SK-N-SH (cell line): ENCODE measurements at regions not wholly inside any gene's neighbourhood (a gene's known extent, or its start where the extent isn't known, plus 50 kb on each side); places are given as distances from the start of the nearest gene placed in this dataset.

ENCODE experiments used
- CTCF ChIA-PET: fragments of 300-600, 350-600 bp; formaldehyde crosslinking; extraction: SDS; loops from one replicate; lab custom pipeline; 2021; lab: Yijun Ruan, JAX
- POLR2A ChIA-PET: fragments of 350-600 bp; sonication (Branson Sonifier 250); formaldehyde crosslinking; extraction: SDS; loops from one replicate; lab custom pipeline; 2020; ENCODE audit warnings: antibody characterized with exemption, inconsistent platforms; lab: Yijun Ruan, JAX
- DNase-seq: peaks from one replicate; pipeline ENCODE4 v3.0.0; 2012
- H2AFZ ChIP-seq: fragments of 200-600 bp; sonication (generic); 2 replicates; pipeline ENCODE4 v1.8.1; 2016; ENCODE audit warnings: antibody characterized with exemption, mild to moderate bottlenecking, low read depth
- H3F3A ChIP-seq: fragments of 200-600 bp; sonication (generic); replicated peaks from 2 replicates; pipeline ENCODE3; 2016; ENCODE audit warnings: antibody characterized with exemption, mild to moderate bottlenecking; ENCODE audit not compliant: insufficient read depth
- H3K27ac ChIP-seq, 2 experiments: fragments of 200-500 bp in 1 of 2; fragments of 200-600 bp in 1 of 2; sonication (Bioruptor generic) in 1 of 2; sonication (generic), shearing (Covaris generic) in 1 of 2; 2 replicates each; pipeline versions ENCODE4 v1.5.1 to v1.6.1; 2014 to 2016; ENCODE audit warnings: low read depth in 2 of 2, inconsistent platforms in 1 of 2, low read length in 1 of 2, mild to moderate bottlenecking in 1 of 2, mixed read lengths in 1 of 2
- H3K27me3 ChIP-seq: fragments of 200-600 bp; sonication (generic), shearing (Covaris generic); 2 replicates; pipeline ENCODE4 v1.6.1; 2016; ENCODE audit warnings: mixed run types; ENCODE audit not compliant: insufficient read depth
- H3K36me3 ChIP-seq, 2 experiments: fragments of 200-500 bp in 1 of 2; fragments of 200-600 bp in 1 of 2; sonication (Bioruptor generic) in 1 of 2; sonication (generic) in 1 of 2; replicated peaks in 1 of 2; 2 replicates each; pipeline versions ENCODE3 to v1.5.1; 2014 to 2016; ENCODE audit warnings: low read length in 1 of 2, mild to moderate bottlenecking in 1 of 2; ENCODE audit not compliant: insufficient read depth in 2 of 2, control insufficient read depth in 1 of 2
- H3K4me1 ChIP-seq, 2 experiments: fragments of 200-500 bp in 1 of 2; fragments of 200-600 bp in 1 of 2; sonication (Bioruptor generic) in 1 of 2; sonication (generic), shearing (Covaris generic) in 1 of 2; 2 replicates each; pipeline versions ENCODE4 v1.5.1 to v1.6.1; 2014 to 2016; ENCODE audit warnings: low read depth in 1 of 2, low read length in 1 of 2, mixed run types in 1 of 2; ENCODE audit not compliant: insufficient read depth in 2 of 2, control insufficient read depth in 1 of 2
- H3K4me2 ChIP-seq: fragments of 200-600 bp; sonication (generic), shearing (Covaris generic); 2 replicates; pipeline ENCODE4 v1.6.1; 2017; ENCODE audit warnings: mixed run types
- H3K4me3 ChIP-seq, 2 experiments: fragments of 200-500 bp in 1 of 2; fragments of 200-600 bp in 1 of 2; sonication (Bioruptor generic) in 1 of 2; sonication (generic), shearing (Covaris generic) in 1 of 2; 2 replicates each; pipeline versions ENCODE4 v1.5.1 to v1.8.1; 2014 to 2016; ENCODE audit warnings: low read depth in 2 of 2, inconsistent platforms in 1 of 2, low read length in 1 of 2, mild to moderate bottlenecking in 1 of 2, mixed read lengths in 1 of 2, moderate library complexity in 1 of 2
- H3K79me2 ChIP-seq: fragments of 200-600 bp; sonication (generic); 2 replicates; pipeline ENCODE4 v1.8.1; 2017; ENCODE audit warnings: mild to moderate bottlenecking; ENCODE audit not compliant: insufficient read depth
- H3K9ac ChIP-seq: fragments of 200-600 bp; sonication (generic); 2 replicates; pipeline ENCODE4 v1.6.1; 2017; ENCODE audit warnings: mixed run types
- H3K9me2 ChIP-seq: fragments of 200-600 bp; sonication (generic); 2 replicates; pipeline ENCODE4 v1.6.1; 2017; ENCODE audit warnings: mixed run types
- H3K9me3 ChIP-seq: fragments of 200-600 bp; sonication (generic); 2 replicates; pipeline ENCODE4 v1.6.1; 2017; ENCODE audit warnings: mixed run types, mild to moderate bottlenecking, moderate library complexity
- H4K20me1 ChIP-seq: fragments of 200-600 bp; sonication (generic); 2 replicates; pipeline ENCODE4 v1.6.1; 2017; ENCODE audit warnings: mild to moderate bottlenecking, mixed run types; ENCODE audit not compliant: insufficient read depth
- EP300 ChIP-seq, 2 experiments: IDR thresholded peaks; 2 replicates each; pipeline versions ENCODE4 v1.4.0 to v1.6.1; 2012; ENCODE audit warnings: borderline replicate concordance in 1 of 2, low read depth in 1 of 2, low read length in 1 of 2
- FOXM1 ChIP-seq: IDR thresholded peaks from 2 replicates; pipeline ENCODE4 v1.4.0; 2012; ENCODE audit warnings: low read depth, mild to moderate bottlenecking
- GABPA ChIP-seq: IDR thresholded peaks from 2 replicates; pipeline ENCODE4 v1.4.0; 2012; ENCODE audit warnings: low read depth, mild to moderate bottlenecking
- JUND ChIP-seq: IDR thresholded peaks from 2 replicates; pipeline ENCODE4 v1.4.0; 2012
- MAX ChIP-seq: IDR thresholded peaks from 2 replicates; pipeline ENCODE4 v1.4.0; 2012; ENCODE audit warnings: low read depth
- NFIC ChIP-seq: IDR thresholded peaks from 2 replicates; pipeline ENCODE4 v1.4.0; 2012; ENCODE audit warnings: borderline replicate concordance
- NRF1 ChIP-seq: IDR thresholded peaks from 2 replicates; pipeline ENCODE4 v1.6.1; 2012; ENCODE audit warnings: low read depth, mild to moderate bottlenecking, low read length
- REST ChIP-seq: IDR thresholded peaks from 2 replicates; pipeline ENCODE4 v1.6.1; 2012; ENCODE audit warnings: mild to moderate bottlenecking, low read depth, low read length, moderate library complexity
- RFX5 ChIP-seq: IDR thresholded peaks from 2 replicates; pipeline ENCODE4 v1.6.1; 2012; ENCODE audit warnings: mild to moderate bottlenecking, improper control_type of control experiment, low read length
- RXRA ChIP-seq: IDR thresholded peaks from 2 replicates; pipeline ENCODE4 v1.4.0; 2012; ENCODE audit warnings: low read depth, mild to moderate bottlenecking, borderline replicate concordance
- SIN3A ChIP-seq: IDR thresholded peaks from 2 replicates; pipeline ENCODE4 v1.6.1; 2012; ENCODE audit warnings: low read depth, mild to moderate bottlenecking, low read length, moderate library complexity, borderline replicate concordance
- TAF1 ChIP-seq: IDR thresholded peaks from 2 replicates; pipeline ENCODE4 v1.6.1; 2012; ENCODE audit warnings: low read depth, mild to moderate bottlenecking, low read length, moderate library complexity, borderline replicate concordance
- TCF12 ChIP-seq: IDR thresholded peaks from 2 replicates; pipeline ENCODE4 v1.4.0; 2012
- TEAD4 ChIP-seq: IDR thresholded peaks from 2 replicates; pipeline ENCODE4 v1.4.0; 2012; ENCODE audit warnings: mild to moderate bottlenecking, borderline replicate concordance; ENCODE audit not compliant: insufficient read depth
- ZBTB33 ChIP-seq: IDR thresholded peaks from 2 replicates; pipeline ENCODE4 v1.4.0; 2012; ENCODE audit warnings: low read depth, borderline replicate concordance
- WGBS: methylation state at CpG from one replicate; pipeline ENCODE4 v1.1.6; 2017; ENCODE audit warnings: low lambda C conversion rate; 5-methylcytosine and 5-hydroxymethylcytosine counted together
- TF ChIP-seq, protein P1 (sequence below): IDR thresholded peaks from 2 replicates; pipeline ENCODE4 v1.4.0; 2012; ENCODE audit warnings: low read depth, borderline replicate concordance
- TF ChIP-seq, protein P2 (sequence below): fragments of 200-600 bp; sonication (generic); IDR thresholded peaks from 2 replicates; pipeline ENCODE4 v1.6.1; 2017; ENCODE audit warnings: antibody characterized with exemption, mild to moderate bottlenecking, moderate library complexity

- no peak overlapping the region for H3K9ac ChIP-seq
- POLR2A ChIA-PET = no interaction called here
- TF ChIP-seq REST (no peak), SIN3A (no peak), NFIC (no peak), TEAD4 (no peak), JUND (no peak), NRF1 (no peak), MAX (no peak), EP300 (IDR thresholded peaks at IDR 0.05; ENCODE audit: borderline replicate concordance in 1 of 2, low read depth in 1 of 2, low read length in 1 of 2) (no peak), RXRA (no peak), TCF12 (no peak), TAF1 (no peak), FOXM1 (no peak), GABPA (no peak), RFX5 (no peak), ZBTB33 (no peak)
- TF ChIP-seq, protein P1, sequence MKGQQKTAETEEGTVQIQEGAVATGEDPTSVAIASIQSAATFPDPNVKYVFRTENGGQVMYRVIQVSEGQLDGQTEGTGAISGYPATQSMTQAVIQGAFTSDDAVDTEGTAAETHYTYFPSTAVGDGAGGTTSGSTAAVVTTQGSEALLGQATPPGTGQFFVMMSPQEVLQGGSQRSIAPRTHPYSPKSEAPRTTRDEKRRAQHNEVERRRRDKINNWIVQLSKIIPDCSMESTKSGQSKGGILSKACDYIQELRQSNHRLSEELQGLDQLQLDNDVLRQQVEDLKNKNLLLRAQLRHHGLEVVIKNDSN = no peak
- TF ChIP-seq, protein P2, sequence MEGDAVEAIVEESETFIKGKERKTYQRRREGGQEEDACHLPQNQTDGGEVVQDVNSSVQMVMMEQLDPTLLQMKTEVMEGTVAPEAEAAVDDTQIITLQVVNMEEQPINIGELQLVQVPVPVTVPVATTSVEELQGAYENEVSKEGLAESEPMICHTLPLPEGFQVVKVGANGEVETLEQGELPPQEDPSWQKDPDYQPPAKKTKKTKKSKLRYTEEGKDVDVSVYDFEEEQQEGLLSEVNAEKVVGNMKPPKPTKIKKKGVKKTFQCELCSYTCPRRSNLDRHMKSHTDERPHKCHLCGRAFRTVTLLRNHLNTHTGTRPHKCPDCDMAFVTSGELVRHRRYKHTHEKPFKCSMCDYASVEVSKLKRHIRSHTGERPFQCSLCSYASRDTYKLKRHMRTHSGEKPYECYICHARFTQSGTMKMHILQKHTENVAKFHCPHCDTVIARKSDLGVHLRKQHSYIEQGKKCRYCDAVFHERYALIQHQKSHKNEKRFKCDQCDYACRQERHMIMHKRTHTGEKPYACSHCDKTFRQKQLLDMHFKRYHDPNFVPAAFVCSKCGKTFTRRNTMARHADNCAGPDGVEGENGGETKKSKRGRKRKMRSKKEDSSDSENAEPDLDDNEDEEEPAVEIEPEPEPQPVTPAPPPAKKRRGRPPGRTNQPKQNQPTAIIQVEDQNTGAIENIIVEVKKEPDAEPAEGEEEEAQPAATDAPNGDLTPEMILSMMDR = no peak
- TF ChIP-seq, all 33 proteins: peak for 0
- no peak overlapping the region for H3K4me3 ChIP-seq
- H4K20me1 ChIP-seq = no peaks in the 10 kb centered on the region
- CTCF ChIA-PET = no interaction called here
- no peak overlapping the region for H3K27ac ChIP-seq
- H3K79me2 ChIP-seq = no peaks in the 10 kb centered on the region
- H3K4me2 ChIP-seq = no peak overlapping the region
- no peaks in the 10 kb centered on the region for H3K9me2 ChIP-seq
- 3% methylated on average over 4 of the region's 4 CpGs for whole genome bisulfite sequencing
- H3K9me3 ChIP-seq = no peaks in the 10 kb centered on the region
- H3K36me3 ChIP-seq = no peaks in the 10 kb centered on the region
- no peak for DNase-seq
- no peak overlapping the region for H2AFZ ChIP-seq
- no peaks in the 10 kb centered on the region for H3F3A ChIP-seq
- no peaks in the 10 kb centered on the region; a peak in 1 of 4 replicates for H3K4me1 ChIP-seq
- H3K27me3 ChIP-seq = peaks cover 7% of the 10 kb centered on the region; the same call in 1 of the 2 replicates
Observed at GRCh38 chr4:180398564-180398963, 1844.6 kb upstream of the TENM3 start.
